ENCODE measurements at regions not wholly inside any gene's neighbourhood (a gene's known extent, or its start where the extent isn't known, plus 50 kb on each side); places are given as distances from the start of the nearest gene placed in this dataset.
"Not testable (repeated sequence)": the region's sequence is repeated elsewhere in the genome, so short reads cannot be mapped to it uniquely, and the experiment has no call there.

DNA sequence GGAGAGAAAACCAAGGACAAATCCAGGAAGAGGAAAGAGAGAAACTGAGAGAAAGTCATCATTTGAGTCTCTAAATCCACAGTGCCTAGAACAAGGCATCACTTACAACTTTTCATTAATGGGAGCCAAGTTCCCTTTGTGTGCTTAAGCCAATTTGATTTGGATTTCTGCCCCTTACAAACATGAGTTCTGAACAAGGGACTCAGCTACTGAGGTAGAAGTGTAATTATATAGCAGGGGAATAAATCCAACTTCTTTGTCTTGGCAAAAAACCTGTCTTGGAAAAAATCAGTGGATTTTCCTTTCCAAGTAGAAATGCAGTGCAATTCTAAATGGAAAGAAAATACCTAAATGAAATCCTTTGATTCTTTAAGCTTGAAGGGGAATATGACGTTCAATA, 307.2 kb upstream of the CNTN3 start:
- no peak for DNase-seq

DNA sequence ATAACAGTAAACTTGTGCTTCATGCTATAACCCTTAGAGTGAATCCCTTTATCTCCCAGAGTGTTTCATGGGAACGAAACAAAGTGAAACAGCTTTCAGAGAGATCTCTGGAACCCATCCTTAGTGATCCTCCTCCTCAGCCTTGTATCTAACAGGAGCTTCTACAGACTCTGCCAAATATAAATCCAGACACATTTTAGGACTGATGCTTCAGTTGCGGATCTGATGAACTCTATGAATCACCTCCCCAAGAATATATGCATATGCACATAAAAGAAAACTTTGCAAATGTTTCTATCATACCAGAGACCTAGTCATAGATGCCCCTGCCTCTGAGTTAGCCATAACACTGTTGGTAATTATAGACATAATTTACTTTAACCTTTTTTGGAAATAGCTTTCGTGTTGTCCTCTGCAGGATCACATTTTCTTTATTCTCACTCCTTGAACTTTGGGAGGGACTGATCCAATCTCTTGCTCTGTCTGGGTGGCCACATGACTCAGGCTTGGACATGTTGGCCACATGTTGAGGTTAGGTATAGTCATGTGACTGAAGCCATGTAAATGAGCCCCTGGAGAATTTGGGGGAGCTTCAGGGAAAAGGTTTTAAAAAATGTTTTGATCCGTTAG, 306.4 kb upstream of the CNTN3 start:
- DNase-seq, result no peak

DNA sequence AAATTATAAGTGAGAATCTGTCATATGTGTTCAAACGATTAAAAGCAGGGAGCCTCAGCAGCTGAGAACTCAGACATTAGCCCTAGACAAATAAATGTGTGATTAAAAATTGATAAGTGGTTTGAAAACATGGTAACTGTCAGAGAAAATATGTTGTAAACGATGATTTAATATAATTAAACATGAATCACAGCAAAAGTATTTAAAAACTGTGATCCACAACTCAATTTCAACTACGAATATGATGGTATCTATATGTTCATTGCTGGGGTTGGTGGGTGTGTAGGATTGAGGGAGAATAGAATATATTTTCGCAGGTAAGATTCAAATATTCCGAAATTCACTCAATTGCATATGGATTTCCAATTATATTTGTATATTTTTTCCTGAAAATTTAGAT, 302.2 kb upstream of the CNTN3 start:
- no peak for DNase-seq

DNA sequence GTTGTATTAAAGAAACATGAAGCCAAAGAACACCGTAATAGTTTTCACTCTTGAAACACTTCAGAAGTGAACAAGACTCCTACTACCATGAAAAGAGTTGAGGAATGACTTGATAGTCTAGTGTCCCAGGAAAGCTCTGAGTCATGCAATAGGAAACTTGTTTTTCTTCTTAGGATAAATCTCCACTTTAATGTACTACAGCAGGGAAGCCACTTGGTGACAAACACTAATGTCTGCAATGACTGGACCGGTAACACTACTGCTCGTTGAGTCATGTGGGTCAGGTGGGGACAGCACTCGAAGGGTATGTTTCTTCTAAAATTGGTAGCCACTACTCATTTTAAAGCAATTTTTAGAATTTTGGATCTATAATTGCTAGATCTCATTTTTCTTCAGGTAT, 291.7 kb upstream of the CNTN3 start:
- DNase-seq, result no peak

DNA sequence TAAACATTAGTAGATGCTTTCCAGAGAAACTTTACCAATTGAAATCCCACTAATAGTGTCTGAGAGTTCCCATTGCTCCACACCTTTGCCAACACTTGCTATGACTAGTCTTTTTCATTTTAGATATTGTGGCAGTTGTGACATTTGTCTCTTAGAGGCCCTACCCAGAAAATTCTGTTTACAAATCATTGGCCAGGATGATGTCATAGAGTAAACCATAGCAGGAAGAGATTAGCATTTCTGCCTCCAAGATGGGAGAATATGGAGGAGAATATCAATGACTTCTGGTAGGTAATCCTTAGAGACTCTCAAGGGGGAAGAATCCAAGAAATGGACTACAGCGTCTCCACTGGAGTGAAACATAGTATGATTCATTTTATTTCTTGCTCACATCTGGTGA, 291.0 kb upstream of the CNTN3 start:
- DNase-seq, result no peak

DNA sequence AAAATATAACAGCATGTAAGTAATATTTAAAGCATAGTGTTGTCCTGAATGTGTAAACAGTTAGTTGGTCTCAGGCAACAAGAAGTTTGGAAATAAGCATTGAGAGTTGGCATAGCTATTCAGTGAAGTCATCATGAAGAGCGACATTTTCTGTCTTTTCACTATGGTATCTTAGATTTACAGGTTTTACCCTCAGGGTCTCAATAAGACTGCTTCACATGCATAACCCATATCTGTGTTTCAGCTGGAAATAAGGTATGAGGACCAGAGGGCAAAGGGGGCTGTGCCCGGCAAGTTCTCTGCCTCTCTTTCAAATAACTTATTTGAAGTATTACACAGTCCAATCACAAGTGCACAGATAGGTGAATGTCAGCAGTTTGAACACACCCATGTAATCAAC, 290.2 kb upstream of the CNTN3 start:
- DNase-seq, result no peak

DNA sequence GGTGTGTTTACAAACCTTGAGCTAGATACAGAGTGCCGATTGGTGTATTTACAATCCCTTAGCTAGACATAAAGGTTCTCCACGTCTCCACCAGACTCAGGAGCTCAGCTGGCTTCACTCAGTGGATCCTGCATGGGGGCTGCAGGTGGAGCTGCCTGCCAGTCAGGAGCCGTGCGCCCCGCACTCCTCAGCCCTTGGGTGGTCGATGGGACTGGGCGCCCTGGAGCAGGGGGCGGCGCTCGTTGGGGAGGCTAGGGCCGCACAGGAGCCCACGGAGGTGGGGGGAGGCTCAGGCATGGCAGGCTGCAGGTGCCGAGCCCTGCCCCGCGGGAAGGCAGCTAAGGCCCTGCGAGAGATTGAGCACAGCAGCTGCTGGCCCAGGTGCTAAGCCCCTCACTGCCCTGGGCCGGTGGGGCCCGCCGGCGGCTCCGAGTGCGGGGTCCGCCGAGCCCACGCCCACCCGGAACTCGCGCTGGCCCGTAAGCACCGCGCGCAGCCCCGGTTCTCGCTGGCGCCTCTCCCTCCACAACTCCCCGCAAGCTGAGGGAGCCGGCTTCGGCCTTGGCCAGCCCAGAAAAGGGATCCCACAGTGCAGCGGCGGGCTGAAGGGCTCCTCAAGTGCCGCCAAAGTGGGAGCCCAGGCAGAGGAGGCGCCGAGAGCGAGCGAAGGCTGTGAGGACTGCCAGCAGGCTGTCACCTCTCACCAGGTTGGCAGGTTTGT, 285.5 kb upstream of the CNTN3 start:
- DNase-seq, result not testable (repeated sequence)

DNA sequence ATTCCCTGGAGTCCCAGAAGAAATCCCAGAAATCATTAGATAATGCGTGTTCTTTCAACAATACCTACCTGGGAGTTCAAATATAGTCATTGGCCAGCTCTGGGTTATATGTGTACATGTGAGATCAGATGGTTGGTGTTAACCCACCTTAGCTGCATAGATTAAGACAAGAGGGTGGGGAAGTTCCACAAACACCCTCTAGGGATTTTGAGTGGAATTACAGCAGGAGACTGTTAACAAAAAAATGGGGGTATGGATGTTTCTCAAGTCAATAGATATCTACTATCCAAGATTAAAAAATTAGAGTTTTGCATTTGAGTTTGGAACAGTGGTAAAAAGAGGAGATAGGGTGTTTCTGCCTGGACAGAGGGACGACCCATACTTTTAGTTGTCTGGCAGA, 282.5 kb upstream of the CNTN3 start:
- no peak for DNase-seq

DNA sequence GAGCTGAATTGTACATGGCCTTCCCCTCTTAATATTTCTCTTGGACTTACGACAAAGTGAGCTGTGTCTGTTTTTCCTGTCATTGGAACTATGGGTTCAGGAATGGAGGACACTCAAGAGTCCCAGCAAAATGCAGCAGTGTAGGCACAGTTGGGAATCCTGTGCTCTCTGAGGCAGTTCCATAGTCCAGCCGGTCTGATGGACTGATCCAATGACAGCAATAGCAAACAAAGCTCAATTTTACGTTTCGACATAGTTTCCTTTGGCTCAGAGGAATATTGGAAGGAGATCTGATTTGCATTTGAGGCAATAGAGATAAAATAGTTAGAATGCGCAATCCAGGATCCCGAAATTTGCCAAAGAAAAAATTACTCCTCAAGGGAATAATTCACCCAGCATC, 276.9 kb upstream of the CNTN3 start:
- no peak for DNase-seq

DNA sequence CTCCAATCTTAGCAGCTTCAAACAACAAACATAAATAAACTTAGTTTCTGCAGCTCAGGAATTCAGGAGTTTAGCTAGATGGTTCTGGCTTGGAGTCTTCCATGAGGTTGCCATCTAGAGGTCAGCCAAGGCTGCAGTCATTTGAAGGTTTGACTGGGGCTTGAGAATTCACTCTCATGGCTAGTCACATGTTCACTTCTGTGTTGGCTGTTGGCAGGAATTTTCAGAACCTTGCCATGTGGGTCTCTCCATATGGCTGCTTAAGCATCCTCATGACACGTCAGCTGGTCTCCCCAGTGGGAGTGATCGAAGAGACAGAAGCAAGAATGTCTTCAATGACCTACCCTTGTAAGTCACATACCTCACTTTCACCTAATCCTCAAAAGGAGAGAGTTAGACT, 269.2 kb upstream of the CNTN3 start:
- no peak for DNase-seq

DNA sequence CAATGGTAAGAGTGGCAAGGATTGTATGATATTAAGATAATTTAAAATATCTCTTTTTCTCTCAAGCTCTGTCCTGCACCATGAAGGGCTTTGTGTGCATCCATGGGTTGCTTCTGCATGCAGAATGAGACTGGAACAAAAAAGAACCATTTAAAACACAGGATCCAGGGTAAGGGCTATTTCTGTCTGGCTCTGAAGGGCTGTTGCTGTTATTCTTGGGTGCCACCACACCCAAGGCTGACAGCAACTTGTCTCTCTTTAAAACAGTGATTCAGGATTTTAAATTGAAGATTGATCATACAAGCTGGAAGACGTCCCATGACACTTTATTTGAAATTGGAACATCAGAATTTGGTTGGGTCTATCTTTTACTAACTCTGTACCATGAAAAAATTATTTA, 268.8 kb upstream of the CNTN3 start:
- no peak for DNase-seq

DNA sequence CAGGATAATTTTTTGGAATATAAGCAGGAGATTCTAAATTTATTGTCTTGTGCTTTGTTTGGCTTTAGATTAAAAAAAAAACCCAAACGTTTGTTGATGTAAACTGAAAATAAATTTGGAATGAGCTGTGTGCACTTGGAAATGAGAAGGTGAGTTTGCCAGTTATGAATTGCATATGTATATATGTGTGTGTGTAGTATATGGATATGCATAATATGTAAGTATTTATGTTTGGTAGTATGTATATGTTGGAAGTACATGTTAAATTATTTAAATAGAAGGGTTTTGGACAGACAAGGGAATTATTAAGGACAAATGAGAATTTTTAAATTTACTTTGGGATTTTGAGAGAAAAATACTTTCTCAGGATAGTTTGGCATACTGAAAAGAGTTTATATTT, 265.8 kb upstream of the CNTN3 start:
- DNase-seq, result no peak

DNA sequence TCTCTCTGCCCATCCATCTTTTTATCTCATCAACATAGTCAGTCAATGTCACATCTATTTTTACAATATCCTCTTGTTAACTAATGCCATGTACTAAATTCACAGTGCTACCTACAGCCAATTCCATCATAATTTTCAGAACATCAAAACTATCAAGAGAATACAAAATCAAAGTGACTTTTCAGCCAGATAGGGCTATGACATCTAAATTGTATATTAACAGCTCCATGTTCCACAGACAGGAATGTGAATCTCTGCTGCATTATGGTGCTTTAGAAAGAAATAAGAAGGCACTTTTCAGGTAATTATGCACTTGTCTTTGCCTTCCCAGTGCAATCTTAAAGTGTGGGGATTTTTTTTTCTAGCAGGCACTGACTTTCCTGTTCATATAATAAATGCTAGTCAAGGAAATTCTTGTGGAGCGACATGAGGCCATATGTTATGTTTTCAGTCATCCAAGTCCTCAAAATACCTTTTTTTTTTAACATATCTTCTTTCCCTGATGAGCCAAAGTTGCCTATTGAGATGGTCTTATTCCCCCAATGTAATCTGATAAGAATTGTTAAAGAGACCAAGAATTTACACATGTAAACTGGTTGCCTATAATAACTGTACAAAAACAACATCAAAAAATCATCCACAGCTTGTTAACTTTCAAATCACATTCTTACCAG, 252.0 kb upstream of the CNTN3 start:
- DNase-seq, result no peak

DNA sequence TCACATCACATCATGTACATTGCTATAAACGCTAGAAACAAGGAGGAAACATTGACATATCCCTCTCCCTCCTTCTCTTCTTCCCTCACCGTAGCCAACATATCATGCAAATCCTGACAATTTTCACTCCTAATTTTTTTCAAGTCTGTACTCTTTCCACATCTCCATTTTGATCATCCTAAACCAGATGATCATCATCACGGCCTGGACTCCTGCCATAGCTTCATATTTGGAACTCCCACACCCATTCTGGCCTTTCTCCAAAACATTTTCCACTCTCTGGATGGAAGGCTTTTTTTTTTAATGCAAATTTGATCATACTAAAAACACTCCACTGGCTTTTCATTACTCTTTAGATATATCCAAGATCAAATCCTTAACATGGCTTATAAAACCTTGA, 248.0 kb upstream of the CNTN3 start:
- no peak for DNase-seq

DNA sequence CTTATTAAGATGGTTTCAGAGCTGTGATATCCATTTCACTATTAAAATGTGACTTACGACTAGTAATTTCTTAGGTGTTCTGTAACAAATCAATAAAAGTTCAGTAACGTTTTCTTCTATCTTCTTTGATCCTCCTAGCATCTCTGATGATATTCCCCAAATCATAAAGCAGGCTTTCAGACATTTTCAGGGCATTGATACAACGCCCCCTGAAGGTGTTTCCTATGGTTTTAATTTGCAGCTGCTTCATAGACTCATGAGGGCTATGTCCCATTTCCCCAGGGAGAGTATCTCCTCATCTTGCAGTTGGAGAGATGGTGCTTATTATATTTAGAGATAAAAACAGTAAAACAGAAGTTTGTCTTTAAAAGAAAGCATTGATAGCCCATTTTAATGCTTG, 246.8 kb upstream of the CNTN3 start:
- DNase-seq, result no peak

DNA sequence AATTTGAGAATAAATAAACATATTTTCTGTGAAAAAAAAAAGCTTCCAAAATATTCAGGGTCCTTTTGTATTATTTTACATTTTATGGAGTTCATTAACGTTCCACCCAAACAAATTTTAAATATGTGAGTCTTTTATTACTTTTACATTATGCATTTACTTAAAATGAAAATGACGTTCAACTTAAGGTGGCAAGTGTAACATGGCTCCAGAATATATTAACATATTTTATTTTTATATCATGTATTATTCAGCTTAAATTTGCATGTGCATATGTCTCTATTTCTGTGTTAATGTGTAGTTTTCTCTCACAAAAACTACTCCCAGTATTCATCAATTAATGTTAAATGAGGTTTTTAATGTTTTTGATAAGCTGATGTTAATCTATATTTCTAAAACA, 243.6 kb upstream of the CNTN3 start:
- no peak for DNase-seq

DNA sequence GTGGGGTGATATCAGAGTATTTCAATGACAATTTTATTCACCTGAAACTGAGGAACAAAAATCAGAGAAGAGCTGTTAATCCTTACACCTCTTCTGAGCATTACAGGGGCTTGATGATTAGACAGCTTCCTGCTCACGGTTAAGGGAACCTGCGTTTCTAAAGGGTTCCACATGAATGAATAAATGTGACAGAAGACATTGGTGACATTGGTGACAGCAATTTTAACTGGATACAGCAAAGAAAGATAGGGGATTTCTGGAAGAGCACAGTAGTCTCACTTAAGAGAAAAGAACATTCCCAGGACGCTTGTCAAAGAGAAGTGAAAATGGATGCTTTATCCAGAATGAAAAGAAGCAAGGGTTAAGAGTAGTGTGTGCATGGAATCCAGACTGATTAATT, 235.9 kb upstream of the CNTN3 start:
- no peak for DNase-seq

DNA sequence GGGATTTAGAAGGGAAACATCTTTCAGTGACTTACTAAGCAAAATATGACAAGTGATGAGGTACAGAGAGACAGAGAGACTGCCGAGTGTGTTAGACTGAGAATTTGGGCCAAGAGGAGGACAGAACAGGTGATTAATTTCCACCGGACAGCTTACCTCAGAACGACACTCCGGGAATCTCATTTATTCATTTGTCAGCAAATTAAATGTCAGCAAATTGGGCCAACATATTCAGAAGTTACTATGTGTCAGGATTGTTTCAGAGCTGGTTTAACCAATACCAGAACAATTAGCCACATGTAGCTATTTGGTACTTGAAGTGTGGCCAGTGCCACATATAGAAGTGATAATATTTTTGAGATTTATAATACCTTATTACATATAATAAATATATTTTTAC, 232.6 kb upstream of the CNTN3 start:
- DNase-seq, result no peak

DNA sequence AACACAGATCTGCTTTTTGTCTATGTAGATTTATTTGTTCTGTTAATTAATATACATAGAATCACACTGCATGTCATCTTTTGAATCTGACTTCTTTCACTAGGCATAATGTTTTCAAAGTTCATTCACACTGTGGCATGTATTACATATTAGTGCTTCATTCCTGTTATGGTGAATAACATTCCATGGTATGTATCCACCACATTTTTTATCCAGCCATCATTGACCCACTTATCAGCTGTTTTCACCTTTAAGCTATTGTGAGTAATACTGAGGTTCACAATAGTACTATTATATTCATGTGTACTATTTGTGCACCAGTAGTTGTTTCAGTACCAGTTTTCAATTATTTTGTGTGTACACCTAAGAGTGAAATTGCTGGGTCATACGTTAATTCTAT, 230.6 kb upstream of the CNTN3 start:
- no peak for DNase-seq

DNA sequence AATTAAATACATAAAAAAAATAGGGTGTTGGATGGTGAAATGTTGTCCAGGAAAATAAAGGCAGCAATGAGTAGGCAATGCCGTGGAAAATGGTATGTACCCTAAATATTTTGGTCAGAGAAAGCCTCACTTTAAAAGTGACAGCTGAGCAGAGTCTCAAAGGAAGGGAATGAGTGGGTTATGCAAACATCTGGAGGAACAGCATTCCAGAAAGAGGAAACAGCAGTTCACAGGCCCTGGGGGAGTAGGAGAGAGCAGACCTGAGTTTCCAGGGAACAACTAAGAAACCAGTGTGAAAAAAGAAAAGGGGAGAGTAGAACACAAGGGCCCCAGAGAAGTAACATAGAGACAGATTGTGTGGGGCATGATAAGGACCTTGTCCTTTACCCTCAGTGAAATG, 230.0 kb upstream of the CNTN3 start:
- no peak for DNase-seq

DNA sequence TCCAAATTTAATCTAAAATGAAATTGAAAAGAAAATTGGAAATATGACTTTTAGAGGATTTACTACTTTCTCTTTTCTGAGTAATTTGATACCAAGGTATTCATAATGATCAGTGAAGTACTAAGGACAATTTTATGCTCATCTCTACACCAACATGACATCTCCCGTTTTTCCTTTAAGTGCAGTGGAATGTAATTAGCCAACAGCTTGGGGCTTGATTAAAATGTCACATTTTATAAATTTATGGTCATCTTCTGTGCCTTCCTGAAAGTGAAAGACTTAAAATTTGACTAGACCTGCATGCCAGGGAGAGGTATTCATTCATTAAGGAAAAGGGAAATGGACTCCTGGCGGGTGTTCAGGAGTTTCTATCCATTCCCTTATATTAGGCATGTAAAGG, 228.2 kb upstream of the CNTN3 start:
- DNase-seq, result no peak

DNA sequence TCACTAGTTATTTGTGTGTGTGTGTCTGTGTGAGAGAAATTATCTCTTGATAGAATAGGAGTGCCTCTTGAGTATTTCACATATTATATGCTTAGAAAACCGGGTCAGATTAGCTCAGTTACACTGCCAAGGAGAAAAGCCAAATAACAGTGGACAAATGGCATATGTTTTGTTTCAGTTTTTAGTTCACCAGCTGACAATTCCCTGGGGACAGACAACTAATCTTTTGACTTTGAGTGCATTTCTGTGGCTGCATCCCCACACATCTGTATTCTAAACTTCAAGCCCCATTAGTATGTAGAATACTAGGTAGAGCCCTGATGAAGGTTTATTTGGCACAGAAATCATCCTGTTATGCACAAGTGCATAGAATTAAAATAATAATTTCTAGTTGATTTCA, 227.7 kb upstream of the CNTN3 start:
- no peak for DNase-seq

DNA sequence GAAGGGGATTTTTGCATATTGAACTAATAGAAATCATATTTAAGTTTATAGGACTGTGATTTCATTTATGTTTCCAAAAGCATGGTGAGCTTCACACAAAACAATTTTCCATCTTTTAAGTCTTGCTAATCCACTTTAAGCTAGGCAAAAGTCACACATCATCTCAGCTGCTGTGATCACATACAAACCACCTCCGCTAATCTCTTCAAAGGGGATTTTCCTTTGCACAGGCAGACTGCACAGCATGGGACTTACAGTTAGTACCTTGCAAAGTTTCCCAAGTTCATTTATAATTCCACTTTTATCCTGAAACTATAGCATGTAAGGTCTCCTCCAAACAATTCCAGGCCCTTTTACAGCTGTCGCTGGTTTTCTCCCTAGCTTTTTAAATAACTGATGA, 225.1 kb upstream of the CNTN3 start:
- no peak for DNase-seq

DNA sequence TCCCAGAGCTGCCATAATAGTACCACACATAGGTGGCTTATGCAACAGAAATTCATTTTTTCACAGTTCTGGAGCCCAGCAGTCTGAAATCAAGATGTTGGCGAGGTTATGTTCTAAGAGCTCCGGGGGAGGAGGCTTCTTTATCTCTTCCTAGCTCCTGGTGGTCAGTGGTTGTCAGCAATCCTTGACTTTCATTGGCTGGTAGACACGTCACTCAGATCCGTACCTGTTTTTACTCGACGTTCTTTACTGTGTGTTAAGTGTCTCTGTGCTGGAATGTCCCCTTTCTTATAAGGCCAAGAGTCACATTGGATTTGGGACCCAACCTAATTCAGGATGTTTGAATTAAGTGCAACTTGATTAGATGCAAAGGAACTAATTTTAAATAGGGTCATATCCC, 218.5 kb upstream of the CNTN3 start:
- DNase-seq, result no peak

DNA sequence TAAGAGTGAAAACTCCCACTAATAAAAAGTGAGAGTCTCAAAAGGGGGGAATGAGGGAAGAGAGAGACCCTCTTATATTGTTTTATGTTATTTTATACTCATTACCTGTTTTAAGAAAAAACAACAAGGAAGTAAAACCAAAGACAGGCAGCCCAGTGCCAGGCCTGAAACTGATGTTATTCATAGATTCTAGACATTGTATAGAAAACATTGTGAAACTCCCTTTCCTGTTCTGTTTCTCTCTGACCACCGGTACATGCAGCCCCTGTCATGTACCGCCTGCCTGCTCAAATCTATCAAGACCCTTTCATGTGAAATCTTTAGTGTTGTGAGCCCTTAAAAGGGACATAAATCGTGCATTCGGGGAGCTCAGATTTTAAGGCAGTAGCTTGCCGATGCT, 216.4 kb upstream of the CNTN3 start:
- DNase-seq, result not testable (repeated sequence)
